Activated naive CD4-positive, alpha-beta T cell treated with anti-CD3 and anti-CD28 coated beads, Interleukin-2, amount 50 U/mL, for 24 hours (primary cell): ENCODE measurements at regions not wholly inside any gene's neighbourhood (a gene's known extent, or its start where the extent isn't known, plus 50 kb on each side); places are given as distances from the start of the nearest gene placed in this dataset.

ENCODE experiments used
- H3K27ac Mint-ChIP-seq: one replicate; pipeline ENCODE4 v1.8.0; 2021; ENCODE audit warnings: mild to moderate bottlenecking, mixed read lengths
- H3K27me3 Mint-ChIP-seq: one replicate; pipeline ENCODE4 v1.8.0; 2021; ENCODE audit warnings: mixed read lengths
- H3K36me3 Mint-ChIP-seq: one replicate; pipeline ENCODE4 v1.8.0; 2021; ENCODE audit warnings: mixed read lengths
- H3K4me1 Mint-ChIP-seq: one replicate; pipeline ENCODE4 v1.8.0; 2021; ENCODE audit warnings: mixed read lengths
- H3K4me3 Mint-ChIP-seq: one replicate; pipeline ENCODE4 v1.8.0; 2021; ENCODE audit warnings: mild to moderate bottlenecking, mixed read lengths
- H3K9me3 Mint-ChIP-seq: one replicate; pipeline ENCODE4 v1.8.0; 2021; ENCODE audit warnings: mixed read lengths

DNA sequence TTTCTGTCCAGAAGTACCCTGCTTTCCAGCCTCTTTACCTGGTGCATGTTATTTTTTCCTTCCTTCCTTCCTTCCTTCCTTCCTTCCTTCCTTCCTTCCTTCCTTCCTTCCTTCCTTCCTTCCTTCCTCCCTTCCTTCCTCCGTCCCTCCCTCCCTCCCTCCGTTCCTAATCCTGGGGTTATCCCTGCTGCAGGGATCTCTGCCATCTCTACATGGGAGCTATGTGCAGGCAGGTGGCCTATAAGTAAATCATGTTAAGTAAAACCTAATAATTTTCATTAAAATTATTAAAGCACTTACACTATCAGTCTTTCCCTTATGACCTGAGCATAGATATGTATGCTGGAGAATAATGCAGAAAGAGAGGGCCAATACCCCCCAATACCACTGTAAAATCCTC is 351.9 kb downstream of the ZSWIM6 start:
- H3K4me1 Mint-ChIP-seq = no peaks in the 10 kb centered on the region
- no peaks in the 10 kb centered on the region for H3K9me3 Mint-ChIP-seq
- no peak overlapping the region for H3K27ac Mint-ChIP-seq
- no peak overlapping the region for H3K4me3 Mint-ChIP-seq
- peaks cover 14% of the 10 kb centered on the region for H3K27me3 Mint-ChIP-seq
- no peaks in the 10 kb centered on the region for H3K36me3 Mint-ChIP-seq

DNA sequence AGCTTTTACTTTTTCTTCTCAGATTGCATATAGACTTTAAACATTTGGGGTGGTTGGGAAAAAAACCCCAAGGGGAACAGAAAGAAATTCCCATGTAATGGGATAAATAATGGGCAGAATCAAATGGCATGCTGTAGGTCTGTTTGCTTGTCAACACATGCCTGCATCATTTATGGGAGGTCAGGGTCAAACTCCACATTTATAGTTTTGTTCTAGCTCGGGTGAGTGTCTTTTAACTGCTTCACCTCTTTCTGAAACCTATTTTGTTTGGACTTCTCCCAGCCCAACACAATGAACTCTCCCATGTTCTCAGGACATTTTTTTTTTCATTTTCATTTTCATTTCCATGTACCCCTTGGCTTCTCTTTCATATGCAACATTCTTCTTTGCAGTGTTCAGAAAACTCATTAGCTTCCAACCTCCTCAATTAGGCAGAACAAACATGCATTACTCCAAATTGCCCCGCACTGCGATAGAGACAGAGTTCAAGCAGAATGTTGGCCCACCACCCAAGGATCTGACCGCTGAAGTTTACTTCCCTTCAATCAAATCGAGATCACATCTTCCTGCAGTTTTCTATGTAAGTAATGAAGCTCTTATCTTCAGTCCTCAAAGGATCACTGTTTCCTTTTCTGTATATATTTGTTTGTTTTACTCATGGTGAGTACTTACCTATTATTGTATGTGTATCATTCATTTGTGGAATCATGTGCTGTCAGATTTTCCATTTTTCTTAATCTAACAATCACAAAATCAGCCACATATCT is 354.6 kb downstream of the ZSWIM6 start:
- Mint-ChIP-seq H3K27ac (no peak overlapping the region), H3K36me3 (no peaks in the 10 kb centered on the region), H3K4me1 (no peaks in the 10 kb centered on the region), H3K27me3 (peaks cover 11% of the 10 kb centered on the region), H3K4me3 (no peak overlapping the region), H3K9me3 (no peaks in the 10 kb centered on the region)

DNA sequence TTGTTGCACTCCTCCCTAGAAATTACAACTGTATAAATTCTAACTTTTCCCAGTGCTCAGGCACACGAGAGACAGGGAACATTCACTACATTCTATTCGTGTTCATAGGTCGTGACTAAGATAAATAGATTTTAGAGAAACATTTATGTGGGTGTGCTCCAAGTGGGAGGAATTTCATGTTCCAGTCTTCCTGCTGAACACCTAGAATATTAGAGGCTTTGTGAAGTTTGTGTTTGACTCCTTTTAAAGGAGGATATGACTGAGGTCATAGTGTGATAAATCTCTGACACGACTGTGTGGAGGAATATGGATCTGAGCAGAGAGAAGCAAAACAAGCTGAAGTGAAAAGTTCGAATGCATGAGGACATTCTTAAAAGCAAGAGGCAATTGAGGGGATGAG is 355.3 kb downstream of the ZSWIM6 start:
- Mint-ChIP-seq H3K4me1 (no peaks in the 10 kb centered on the region), H3K27me3 (peaks cover 11% of the 10 kb centered on the region), H3K36me3 (no peaks in the 10 kb centered on the region), H3K27ac (no peak overlapping the region), H3K4me3 (no peak overlapping the region), H3K9me3 (no peaks in the 10 kb centered on the region)

- Mint-ChIP-seq H3K27ac (no peak overlapping the region), H3K36me3 (no peaks in the 10 kb centered on the region), H3K9me3 (peaks cover 5% of the 10 kb centered on the region), H3K4me3 (no peak overlapping the region), H3K4me1 (no peaks in the 10 kb centered on the region), H3K27me3 (peaks cover 11% of the 10 kb centered on the region)
Measured at GRCh38 chr5:61689153-61689846, 357.2 kb downstream of the ZSWIM6 start.

DNA sequence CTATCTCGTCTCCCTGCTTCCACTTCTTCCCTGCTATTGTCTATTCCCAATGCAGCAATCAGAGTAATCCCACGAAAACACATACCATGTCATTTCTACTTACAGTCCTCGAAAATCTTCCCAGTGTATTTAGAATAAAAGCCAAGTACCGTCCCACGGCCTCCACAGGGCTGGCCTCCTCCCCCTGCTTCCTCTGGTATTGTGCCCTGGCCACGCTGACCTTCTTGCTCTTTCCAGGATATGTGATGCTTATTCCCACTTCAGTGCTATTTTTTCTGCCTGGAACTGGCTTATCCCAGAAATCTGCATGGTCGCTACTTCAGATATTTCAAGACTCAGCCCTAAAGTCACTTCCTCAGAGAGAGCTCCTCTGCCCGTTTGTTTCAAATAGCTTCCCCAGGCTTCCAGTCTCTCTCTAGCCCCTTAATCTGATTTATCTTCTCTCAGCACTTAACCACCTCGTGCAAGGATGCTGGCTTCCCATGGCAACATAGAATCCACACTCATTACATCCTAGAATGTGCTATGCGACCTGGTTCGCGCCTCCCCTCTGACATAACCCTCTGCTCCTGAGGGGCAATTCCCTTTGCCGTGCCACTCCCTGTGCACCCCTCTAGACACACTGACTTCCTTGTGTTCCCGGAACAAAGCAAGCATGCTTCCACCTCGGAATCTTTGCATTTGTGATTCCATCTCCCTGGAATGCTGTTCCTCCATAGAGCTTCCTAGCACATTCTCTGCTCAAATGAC is 365.9 kb downstream of the ZSWIM6 start:
- Mint-ChIP-seq H3K27me3 (peaks cover 2% of the 10 kb centered on the region), H3K4me3 (no peak overlapping the region), H3K27ac (no peak overlapping the region), H3K36me3 (no peaks in the 10 kb centered on the region), H3K4me1 (no peaks in the 10 kb centered on the region), H3K9me3 (peaks cover 5% of the 10 kb centered on the region)

GRCh38 chr5:61701877-61702602 is 370.0 kb downstream of the ZSWIM6 start:
- Mint-ChIP-seq H3K36me3 (no peaks in the 10 kb centered on the region), H3K4me1 (no peaks in the 10 kb centered on the region), H3K4me3 (no peak overlapping the region), H3K9me3 (no peaks in the 10 kb centered on the region), H3K27ac (no peak overlapping the region), H3K27me3 (peaks cover 5% of the 10 kb centered on the region)

GRCh38 chr5:61702784-61703183 is 370.7 kb downstream of the ZSWIM6 start:
- H3K4me3 Mint-ChIP-seq = no peak overlapping the region
- H3K27me3 Mint-ChIP-seq = peaks cover 5% of the 10 kb centered on the region
- H3K9me3 Mint-ChIP-seq = no peaks in the 10 kb centered on the region
- H3K4me1 Mint-ChIP-seq = no peaks in the 10 kb centered on the region
- peak overlapping the region; percentile 26 for H3K27ac Mint-ChIP-seq
- H3K36me3 Mint-ChIP-seq = no peaks in the 10 kb centered on the region

DNA sequence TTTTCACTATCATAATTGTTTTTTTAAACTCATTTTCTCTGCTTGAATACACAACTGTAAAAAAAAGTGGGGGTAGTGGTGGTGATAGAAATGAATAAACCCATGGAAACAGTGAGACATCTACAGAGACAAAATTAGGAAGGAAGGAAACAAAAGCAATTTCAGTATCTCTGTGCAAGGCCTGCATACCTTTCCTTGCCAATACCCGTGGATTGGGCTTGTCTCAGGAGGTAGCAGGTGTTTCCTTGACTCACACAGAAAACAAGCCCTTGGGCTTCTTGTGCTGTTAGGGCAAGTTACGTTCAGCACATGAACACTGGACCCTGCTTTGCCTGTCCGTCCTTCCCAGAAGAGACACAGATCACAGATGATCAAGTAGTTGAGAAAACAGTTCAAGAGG is 372.2 kb downstream of the ZSWIM6 start:
- no peaks in the 10 kb centered on the region for H3K4me1 Mint-ChIP-seq
- H3K4me3 Mint-ChIP-seq = no peak overlapping the region
- no peak overlapping the region for H3K27ac Mint-ChIP-seq
- H3K27me3 Mint-ChIP-seq = peaks cover 8% of the 10 kb centered on the region
- no peaks in the 10 kb centered on the region for H3K9me3 Mint-ChIP-seq
- H3K36me3 Mint-ChIP-seq = no peaks in the 10 kb centered on the region

GRCh38 chr5:61706751-61707150 is 374.7 kb downstream of the ZSWIM6 start:
- Mint-ChIP-seq H3K36me3 (no peaks in the 10 kb centered on the region), H3K4me3 (no peak overlapping the region), H3K27ac (no peak overlapping the region), H3K9me3 (no peaks in the 10 kb centered on the region), H3K4me1 (no peaks in the 10 kb centered on the region), H3K27me3 (peaks cover 10% of the 10 kb centered on the region)

- no peaks in the 10 kb centered on the region for H3K4me1 Mint-ChIP-seq
- H3K9me3 Mint-ChIP-seq = peaks cover 5% of the 10 kb centered on the region
- H3K27me3 Mint-ChIP-seq = peaks cover 4% of the 10 kb centered on the region
- H3K27ac Mint-ChIP-seq = no peak overlapping the region
- H3K36me3 Mint-ChIP-seq = no peaks in the 10 kb centered on the region
- no peak overlapping the region for H3K4me3 Mint-ChIP-seq
Measured at GRCh38 chr5:61719124-61719523, 387.1 kb downstream of the ZSWIM6 start.

DNA sequence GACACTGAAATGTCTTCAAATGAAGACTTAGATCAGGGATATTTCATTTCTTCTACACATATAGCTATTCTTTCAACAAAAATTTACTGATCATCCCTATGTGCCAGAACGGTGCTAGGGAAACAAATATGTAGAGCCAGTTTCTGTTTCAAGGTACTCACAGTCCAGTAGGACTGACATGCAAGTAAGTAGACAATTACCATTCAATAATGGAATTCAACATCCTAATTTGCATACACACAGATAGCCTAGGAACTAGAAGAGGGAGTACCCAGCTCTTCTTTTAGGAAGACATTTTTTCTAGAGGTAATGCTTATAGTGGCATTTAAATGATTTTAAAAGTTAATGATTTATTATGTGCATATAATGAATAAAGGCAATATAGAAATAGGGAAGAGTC is 388.8 kb downstream of the ZSWIM6 start:
- H3K36me3 Mint-ChIP-seq = no peaks in the 10 kb centered on the region
- H3K4me3 Mint-ChIP-seq = no peak overlapping the region
- peaks cover 5% of the 10 kb centered on the region for H3K9me3 Mint-ChIP-seq
- no peak overlapping the region for H3K27ac Mint-ChIP-seq
- peaks cover 4% of the 10 kb centered on the region for H3K27me3 Mint-ChIP-seq
- H3K4me1 Mint-ChIP-seq = no peaks in the 10 kb centered on the region

- H3K4me1 Mint-ChIP-seq = no peaks in the 10 kb centered on the region
- no peaks in the 10 kb centered on the region for H3K36me3 Mint-ChIP-seq
- peaks cover 5% of the 10 kb centered on the region for H3K9me3 Mint-ChIP-seq
- H3K27ac Mint-ChIP-seq = no peak overlapping the region
- H3K27me3 Mint-ChIP-seq = peaks cover 10% of the 10 kb centered on the region
- H3K4me3 Mint-ChIP-seq = no peak overlapping the region
Measured at GRCh38 chr5:61724102-61724501, 392.0 kb downstream of the ZSWIM6 start.

DNA sequence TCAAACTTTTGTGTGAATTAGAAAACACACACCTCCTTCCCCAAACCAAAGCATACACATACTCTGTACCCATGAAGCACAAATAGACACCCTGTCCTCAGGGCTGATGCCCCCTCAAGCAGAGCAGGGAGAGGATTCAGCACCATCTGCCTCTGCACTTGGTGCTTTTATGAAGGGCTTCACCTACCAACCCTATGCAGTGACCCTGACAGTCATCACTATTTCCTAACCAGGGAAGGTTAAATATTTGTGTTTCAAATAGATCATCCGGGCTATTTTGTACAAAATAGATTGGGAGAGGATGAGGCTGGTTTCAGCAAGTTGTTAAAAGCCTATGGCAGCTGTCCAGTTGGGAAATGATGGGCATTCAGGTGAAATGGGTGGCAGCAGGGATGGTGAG is 396.2 kb downstream of the ZSWIM6 start:
- no peak overlapping the region for H3K27ac Mint-ChIP-seq
- H3K9me3 Mint-ChIP-seq = peaks cover 5% of the 10 kb centered on the region
- no peak overlapping the region for H3K4me3 Mint-ChIP-seq
- no peaks in the 10 kb centered on the region for H3K36me3 Mint-ChIP-seq
- H3K27me3 Mint-ChIP-seq = peaks cover 12% of the 10 kb centered on the region
- H3K4me1 Mint-ChIP-seq = no peaks in the 10 kb centered on the region

DNA sequence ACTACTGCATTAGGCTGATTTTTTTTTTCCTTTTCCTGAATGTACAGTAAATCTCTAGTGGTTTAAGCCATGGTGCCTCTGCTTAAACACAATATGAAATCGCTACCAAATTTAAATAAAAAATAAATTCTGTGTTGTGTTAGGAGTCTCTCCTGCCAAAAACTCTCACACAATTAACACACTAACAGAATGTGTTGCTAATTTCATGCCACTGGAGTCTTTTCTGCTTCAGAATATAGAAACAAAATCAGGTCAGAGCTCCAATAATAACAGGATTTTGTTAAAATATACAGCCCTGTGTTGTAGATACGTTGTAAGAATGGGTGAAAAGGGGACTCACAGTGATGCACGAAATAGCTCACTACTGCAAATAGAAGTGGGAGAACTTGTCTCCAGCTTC is 398.8 kb downstream of the ZSWIM6 start:
- peaks cover 8% of the 10 kb centered on the region for H3K27me3 Mint-ChIP-seq
- H3K4me3 Mint-ChIP-seq = no peak overlapping the region
- no peak overlapping the region for H3K27ac Mint-ChIP-seq
- no peaks in the 10 kb centered on the region for H3K4me1 Mint-ChIP-seq
- H3K9me3 Mint-ChIP-seq = no peaks in the 10 kb centered on the region
- H3K36me3 Mint-ChIP-seq = no peaks in the 10 kb centered on the region

DNA sequence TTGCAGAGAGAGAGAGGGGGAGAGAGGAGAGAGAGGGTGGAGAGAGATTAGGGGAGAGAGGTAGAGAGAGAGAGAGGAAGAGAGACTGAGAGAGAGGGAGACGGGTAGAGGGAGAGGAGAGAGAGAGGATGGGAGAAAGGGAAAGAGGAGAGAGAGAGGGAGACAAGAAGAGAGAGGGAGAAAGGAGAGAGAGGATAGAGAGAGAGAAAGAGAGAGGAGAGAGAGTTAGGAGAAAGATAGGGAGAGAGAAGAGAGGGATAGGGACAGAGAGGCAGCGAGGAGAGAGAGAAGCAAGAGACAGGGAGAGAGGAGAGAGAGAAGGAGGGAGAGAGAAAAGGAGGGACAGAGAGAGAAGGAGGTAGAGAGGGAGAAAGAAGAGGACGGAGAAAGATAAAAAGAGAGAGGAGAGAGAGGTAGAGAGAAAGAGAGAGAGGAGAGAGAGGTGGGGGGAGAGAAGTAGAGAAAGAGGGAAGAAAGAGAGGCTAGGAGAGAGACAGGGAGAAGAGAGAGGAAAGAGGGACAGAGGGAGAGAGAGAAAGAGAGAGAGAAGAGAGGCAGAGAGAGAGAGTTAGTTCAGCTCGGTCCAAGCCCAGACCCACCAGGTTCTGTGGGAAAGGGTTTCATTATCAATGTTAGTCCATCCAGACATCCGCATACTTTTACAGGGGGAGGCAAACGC is 399.3 kb downstream of the ZSWIM6 start:
- no peak overlapping the region for H3K4me3 Mint-ChIP-seq

More for the DNA sequence above, 399.3 kb downstream of the ZSWIM6 start:
- peaks cover 8% of the 10 kb centered on the region for H3K27me3 Mint-ChIP-seq
- H3K4me1 Mint-ChIP-seq = no peaks in the 10 kb centered on the region
- H3K9me3 Mint-ChIP-seq = no peaks in the 10 kb centered on the region
- H3K27ac Mint-ChIP-seq = no peak overlapping the region
- no peaks in the 10 kb centered on the region for H3K36me3 Mint-ChIP-seq
